C4-2B (cell line): ENCODE measurements at regions not wholly inside any gene's neighbourhood (a gene's known extent, or its start where the extent isn't known, plus 50 kb on each side); places are given as distances from the start of the nearest gene placed in this dataset.

Experiments
- ZFX ChIP-seq: fragments of 450-650 bp; IDR thresholded peaks from 2 replicates; pipeline ENCODE4 v1.6.1; 2017
- TF ChIP-seq, protein P1 (sequence below): fragments of 450-650 bp; conservative IDR thresholded peaks from 2 replicates; pipeline ENCODE4 v1.5.1; 2017; ENCODE audit warnings: mild to moderate bottlenecking

DNA sequence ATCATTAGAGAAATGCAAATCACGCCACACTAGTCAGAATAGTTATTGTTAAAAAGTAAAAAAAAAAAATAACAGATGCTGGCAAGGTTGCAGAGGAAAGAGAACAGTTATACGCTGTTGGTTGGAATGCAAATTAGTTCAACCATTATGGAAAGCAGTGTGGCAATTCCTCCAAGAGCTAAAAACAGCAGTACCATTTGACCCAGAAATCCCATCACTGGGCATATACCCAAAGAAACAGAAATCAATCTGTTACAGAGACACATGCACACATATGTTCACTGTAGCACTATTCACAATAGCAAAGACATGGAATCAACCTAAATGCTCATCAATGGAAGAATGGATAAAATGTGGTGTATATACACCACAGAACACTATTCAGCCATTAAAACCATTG, 388.7 kb upstream of the FMR1 start:
- TF ChIP-seq, protein P1, sequence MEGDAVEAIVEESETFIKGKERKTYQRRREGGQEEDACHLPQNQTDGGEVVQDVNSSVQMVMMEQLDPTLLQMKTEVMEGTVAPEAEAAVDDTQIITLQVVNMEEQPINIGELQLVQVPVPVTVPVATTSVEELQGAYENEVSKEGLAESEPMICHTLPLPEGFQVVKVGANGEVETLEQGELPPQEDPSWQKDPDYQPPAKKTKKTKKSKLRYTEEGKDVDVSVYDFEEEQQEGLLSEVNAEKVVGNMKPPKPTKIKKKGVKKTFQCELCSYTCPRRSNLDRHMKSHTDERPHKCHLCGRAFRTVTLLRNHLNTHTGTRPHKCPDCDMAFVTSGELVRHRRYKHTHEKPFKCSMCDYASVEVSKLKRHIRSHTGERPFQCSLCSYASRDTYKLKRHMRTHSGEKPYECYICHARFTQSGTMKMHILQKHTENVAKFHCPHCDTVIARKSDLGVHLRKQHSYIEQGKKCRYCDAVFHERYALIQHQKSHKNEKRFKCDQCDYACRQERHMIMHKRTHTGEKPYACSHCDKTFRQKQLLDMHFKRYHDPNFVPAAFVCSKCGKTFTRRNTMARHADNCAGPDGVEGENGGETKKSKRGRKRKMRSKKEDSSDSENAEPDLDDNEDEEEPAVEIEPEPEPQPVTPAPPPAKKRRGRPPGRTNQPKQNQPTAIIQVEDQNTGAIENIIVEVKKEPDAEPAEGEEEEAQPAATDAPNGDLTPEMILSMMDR = no peak
- no peak for TF ChIP-seq ZFX
